SK-N-MC (cell line): ENCODE measurements at regions not wholly inside any gene's neighbourhood (a gene's known extent, or its start where the extent isn't known, plus 50 kb on each side); places are given as distances from the start of the nearest gene placed in this dataset.

Experiments used
- EZH2 ChIP-seq: fragments of 200-600 bp; sonication (generic); IDR thresholded peaks from one replicate; pipeline ENCODE4 v1.6.1; 2017; ENCODE audit warnings: antibody characterized with exemption
- FOXP2 ChIP-seq: optimal IDR thresholded peaks from 2 replicates; pipeline ENCODE3; 2011; ENCODE audit warnings: mild to moderate bottlenecking, moderate library complexity; ENCODE audit not compliant: insufficient read depth; ENCODE audit errors: extremely low read length, control extremely low read depth
- POLR2AphosphoS5 ChIP-seq: IDR thresholded peaks from 2 replicates; pipeline ENCODE4 v1.6.1; 2012; ENCODE audit warnings: mild to moderate bottlenecking, low read depth, low read length, borderline replicate concordance

- no peak for TF ChIP-seq EZH2
- TF ChIP-seq POLR2AphosphoS5: no peak
- TF ChIP-seq FOXP2: no peak
Measured at GRCh38 chr5:72005671-72006070, 101.6 kb upstream of the MAP1B start.
